Small intestine (tissue), 7 donors: ENCODE measurements at regions not wholly inside any gene's neighbourhood (a gene's known extent, or its start where the extent isn't known, plus 50 kb on each side); places are given as distances from the start of the nearest gene placed in this dataset.

Experiments
- DNase-seq, 2 donors: peaks; one replicate each; pipeline versions ENCODE4 v3.0.0 to v3.0.0-alpha.2; 2013
- FAIRE-seq: peaks from 2 replicates; lab custom pipeline; 2012; peaks lifted over from hg19 to GRCh38; lab: Jason Lieb, UNC
- H3K27ac ChIP-seq, 3 donors: one replicate each; pipeline ENCODE4 v1.5.1; 2013; ENCODE audit warnings: low read length in 2 of 3, mild to moderate bottlenecking in 2 of 3, control low read depth in 1 of 3, inconsistent platforms in 1 of 3, low read depth in 1 of 3, moderate library complexity in 1 of 3
- H3K27me3 ChIP-seq, 3 donors: one replicate each; pipeline ENCODE4 v1.6.1; 2013; ENCODE audit warnings: low read length in 3 of 3, inconsistent platforms in 1 of 3; ENCODE audit not compliant: control insufficient read depth in 3 of 3, insufficient read depth in 3 of 3
- H3K36me3 ChIP-seq, 3 donors: one replicate each; pipeline ENCODE4 v1.6.1; 2013; ENCODE audit warnings: low read length in 3 of 3, inconsistent platforms in 1 of 3, low read depth in 1 of 3, mild to moderate bottlenecking in 1 of 3, moderate library complexity in 1 of 3; ENCODE audit not compliant: control insufficient read depth in 3 of 3, insufficient read depth in 2 of 3
- H3K4me1 ChIP-seq, 3 donors: one replicate each; pipeline ENCODE4 v1.6.1; 2013; ENCODE audit warnings: low read length in 2 of 3, inconsistent platforms in 1 of 3, low read depth in 1 of 3, mild to moderate bottlenecking in 1 of 3, moderate library complexity in 1 of 3; ENCODE audit not compliant: control insufficient read depth in 3 of 3, insufficient read depth in 2 of 3
- H3K4me3 ChIP-seq, 3 donors: one replicate each; pipeline ENCODE4 v1.5.1; 2013; ENCODE audit warnings: low read length in 3 of 3, control low read depth in 1 of 3, inconsistent platforms in 1 of 3, low read depth in 1 of 3, mild to moderate bottlenecking in 1 of 3, moderate library complexity in 1 of 3
- H3K9me3 ChIP-seq, 2 donors: one replicate each; pipeline ENCODE4 v1.6.1; 2013; ENCODE audit warnings: low read depth in 1 of 2, low read length in 1 of 2; ENCODE audit not compliant: control insufficient read depth in 2 of 2, insufficient read depth in 1 of 2
- WGBS, 3 donors: extraction: QIAGEN DNeasy Blood & Tissue Kit; methylation state at CpG; one replicate each; pipeline ENCODE4 v1.1.7; 2013; 5-methylcytosine and 5-hydroxymethylcytosine counted together
- donor health status: healthy with polysubstance abuse.
- donor health status: control.
- donor health status: control.
- donor health status: Bipolar disorder and iron deficiency.
- donor health status: healthy.

- DNase-seq (no peak), FAIRE-seq (no peak)
- Histone ChIP-seq H3K36me3 (no peaks in the 10 kb centered on the region), H3K4me1 (peaks cover 0 to 5% (median 0%) of the 10 kb centered on the region in 3 donors), H3K27me3 (no peaks in the 10 kb centered on the region), H3K4me3 (no peak overlapping the region), H3K9me3 (peaks cover 0 to 13% of the 10 kb centered on the region in 2 donors), H3K27ac (no peak overlapping the region)
- 52 to 62% (median 57%) methylated on average over 3 of the region's 3 CpGs for whole genome bisulfite sequencing, 3 donors
Measured at GRCh38 chr1:4272568-4272967, 372.5 kb upstream of the C1orf174 start.

GRCh38 chr1:4273243-4273642 lies 373.2 kb upstream of the C1orf174 start:
- no peak for DNase-seq
- H3K27me3 ChIP-seq: no peaks in the 10 kb centered on the region
- no peaks in the 10 kb centered on the region for H3K4me1 ChIP-seq
- WGBS, 3 donors: 15 to 36% (median 28%) methylated on average over 3 of the region's 3 CpGs
- no peak overlapping the region for H3K4me3 ChIP-seq
- FAIRE-seq: no peak
- no peaks in the 10 kb centered on the region for H3K36me3 ChIP-seq
- peaks cover 0 to 15% of the 10 kb centered on the region in 2 donors for H3K9me3 ChIP-seq
- no peak overlapping the region for H3K27ac ChIP-seq

GRCh38 chr1:4273747-4274146 lies 373.7 kb upstream of the C1orf174 start:
- no peaks in the 10 kb centered on the region for H3K36me3 ChIP-seq
- no peak for DNase-seq
- no peak overlapping the region for H3K4me3 ChIP-seq
- H3K9me3 ChIP-seq: peaks cover 0 to 15% of the 10 kb centered on the region in 2 donors
- FAIRE-seq: no peak
- 15 to 36% (median 16%) methylated on average over 5 of the region's 5 CpGs for WGBS, 3 donors
- H3K27ac ChIP-seq: no peak overlapping the region
- no peaks in the 10 kb centered on the region for H3K4me1 ChIP-seq
- H3K27me3 ChIP-seq: no peaks in the 10 kb centered on the region

- Histone ChIP-seq H3K4me1 (no peaks in the 10 kb centered on the region), H3K27ac (no peak overlapping the region), H3K4me3 (no peak overlapping the region), H3K9me3 (peaks cover 0 to 15% of the 10 kb centered on the region in 2 donors), H3K27me3 (no peaks in the 10 kb centered on the region), H3K36me3 (no peaks in the 10 kb centered on the region)
- FAIRE-seq (no peak), DNase-seq (no peak)
- WGBS, 3 donors: 84 to 90% (median 85%) methylated on average over 9 of the region's 9 CpGs
Measured at GRCh38 chr1:4275083-4275482, 375.0 kb upstream of the C1orf174 start.

- DNase-seq (no peak), FAIRE-seq (no peak)
- no peaks in the 10 kb centered on the region for H3K27me3 ChIP-seq
- no peak overlapping the region for H3K27ac ChIP-seq
- H3K36me3 ChIP-seq: no peaks in the 10 kb centered on the region
- peaks cover 0 to 15% of the 10 kb centered on the region in 2 donors for H3K9me3 ChIP-seq
- H3K4me1 ChIP-seq: no peaks in the 10 kb centered on the region
- H3K4me3 ChIP-seq: no peak overlapping the region
- WGBS, 3 donors: 41 to 61% (median 53%) methylated on average over 5 of the region's 5 CpGs
Measured at GRCh38 chr1:4276238-4276637, 376.2 kb upstream of the C1orf174 start.

- Histone ChIP-seq H3K4me1 (no peaks in the 10 kb centered on the region), H3K4me3 (no peak overlapping the region), H3K27me3 (no peaks in the 10 kb centered on the region), H3K9me3 (peaks cover 0 to 17% of the 10 kb centered on the region in 2 donors), H3K36me3 (no peaks in the 10 kb centered on the region), H3K27ac (no peak overlapping the region)
- WGBS, 3 donors: 44 to 67% (median 61%) methylated on average over 2 of the region's 2 CpGs
- no peak for DNase-seq
- no peak for FAIRE-seq
Measured at GRCh38 chr1:4277598-4277997, 376.8 kb upstream of the AJAP1 start.

- no peaks in the 10 kb centered on the region for H3K27me3 ChIP-seq
- 55 to 81% (median 77%) methylated on average over 3 of the region's 3 CpGs for WGBS, 3 donors
- DNase-seq: no peak
Measured at GRCh38 chr1:4284976-4285375, 369.4 kb upstream of the AJAP1 start.

GRCh38 chr1:4292861-4293260 lies 361.5 kb upstream of the AJAP1 start:
- 77 to 83% (median 81%) methylated on average over 8 of the region's 8 CpGs for WGBS, 3 donors
- DNase-seq: no peak
- Histone ChIP-seq H3K27ac (no peak overlapping the region), H3K36me3 (no peaks in the 10 kb centered on the region), H3K4me3 (no peak overlapping the region), H3K4me1 (no peaks in the 10 kb centered on the region), H3K27me3 (peaks cover 0 to 2% (median 0%) of the 10 kb centered on the region in 3 donors), H3K9me3 (no peaks in the 10 kb centered on the region)
- FAIRE-seq: no peak

More at GRCh38 chr1:4284976-4285375, 369.4 kb upstream of the AJAP1 start:
- H3K36me3 ChIP-seq: no peaks in the 10 kb centered on the region
- H3K27ac ChIP-seq: no peak overlapping the region
- H3K4me3 ChIP-seq: no peak overlapping the region
- FAIRE-seq: no peak
- H3K4me1 ChIP-seq: no peaks in the 10 kb centered on the region
- H3K9me3 ChIP-seq: peaks cover 0 to 3% of the 10 kb centered on the region in 2 donors
